DMS 273 (cell line): ENCODE measurements at regions not wholly inside any gene's neighbourhood (a gene's known extent, or its start where the extent isn't known, plus 50 kb on each side); places are given as distances from the start of the nearest gene placed in this dataset.

ENCODE experiments used
- DNase-seq: peaks from one replicate; lab custom pipeline; 2025; ENCODE audit not compliant: unreplicated experiment; lab: John Stamatoyannopoulos, UW

DNA sequence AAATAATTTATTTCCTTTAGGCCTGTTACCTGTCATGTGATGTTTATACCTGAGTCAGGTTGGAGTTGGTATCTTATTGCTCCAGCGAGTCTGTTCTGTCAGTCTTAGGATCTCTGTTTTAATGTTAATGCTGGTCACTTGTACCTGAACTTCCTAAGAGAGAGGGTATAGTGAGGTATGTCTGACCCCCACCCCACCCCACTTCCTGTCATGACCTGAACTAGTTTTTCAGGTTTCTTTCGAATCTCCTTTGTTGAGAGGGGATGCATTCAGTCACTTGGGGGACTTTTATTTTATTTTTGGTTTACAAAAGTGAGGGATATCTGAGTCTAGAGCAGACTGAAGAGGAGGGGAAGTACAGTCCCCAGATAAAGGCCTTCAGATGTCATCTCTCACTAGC lies 769.0 kb upstream of the COBL start:
- no peak for DNase-seq

DNA sequence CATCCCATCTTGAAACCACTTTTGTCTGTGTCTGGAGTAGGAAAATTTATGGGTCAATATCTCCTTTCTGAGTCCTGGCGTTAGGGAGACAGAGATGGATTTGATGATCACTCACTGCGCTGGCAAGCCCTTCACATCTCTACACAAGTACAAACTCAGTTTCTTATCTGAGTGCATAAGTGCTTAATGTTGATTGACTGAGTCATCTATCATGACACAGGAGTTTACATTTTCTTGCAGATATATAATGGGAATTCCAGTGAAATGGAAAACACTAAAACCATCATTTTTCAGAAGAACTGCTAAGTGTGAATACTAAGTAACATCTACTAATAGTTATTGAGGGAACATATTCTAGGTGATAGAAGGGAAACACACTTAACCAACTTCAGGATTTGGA lies 763.9 kb upstream of the COBL start:
- no peak for DNase-seq

DNA sequence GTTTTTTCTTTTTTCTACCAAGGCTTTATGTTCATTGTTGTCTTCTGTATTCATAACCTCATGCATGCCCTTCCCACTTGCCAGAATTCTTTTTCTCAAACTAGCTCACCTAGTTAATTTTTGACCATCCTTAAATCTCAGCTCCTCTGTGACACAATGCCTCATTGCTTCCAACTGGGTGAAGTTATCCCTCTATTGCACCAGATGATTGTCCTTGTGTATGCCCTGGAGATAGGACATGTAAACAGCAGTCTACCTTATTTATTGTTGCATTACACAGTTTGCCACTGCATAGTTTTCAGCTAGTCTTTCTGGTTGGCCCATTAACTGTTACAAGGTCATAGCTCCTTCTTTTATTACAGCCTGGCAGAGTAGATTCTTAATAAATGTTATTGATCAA lies 763.1 kb upstream of the COBL start:
- DNase-seq: no peak

GRCh38 chr7:52077571-52077970 lies 761.0 kb upstream of the COBL start:
- DNase-seq: no peak

GRCh38 chr7:52074912-52075311 lies 758.3 kb upstream of the COBL start:
- DNase-seq: no peak

DNA sequence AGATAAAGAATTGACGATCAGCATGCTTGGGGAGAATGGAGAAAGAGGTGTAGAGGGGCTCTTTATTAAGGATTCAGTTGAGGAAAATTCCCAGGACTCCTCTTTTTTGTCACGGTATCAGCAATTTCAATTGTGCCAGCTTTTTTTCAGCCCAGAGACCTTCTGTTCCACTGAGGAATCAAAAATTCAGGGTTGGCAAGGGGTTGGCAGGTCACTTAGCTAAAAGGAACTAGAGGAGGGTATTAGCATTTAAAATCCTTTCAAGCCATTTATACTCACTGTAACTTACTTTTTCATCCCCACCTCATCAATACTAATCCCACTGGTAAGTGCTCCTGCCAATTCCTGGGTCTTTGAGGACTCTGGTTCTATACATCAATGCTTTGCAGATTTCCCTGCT lies 757.5 kb upstream of the COBL start:
- DNase-seq: no peak

- no peak for DNase-seq
Measured at GRCh38 chr7:52071744-52072143, 755.1 kb upstream of the COBL start.

DNA sequence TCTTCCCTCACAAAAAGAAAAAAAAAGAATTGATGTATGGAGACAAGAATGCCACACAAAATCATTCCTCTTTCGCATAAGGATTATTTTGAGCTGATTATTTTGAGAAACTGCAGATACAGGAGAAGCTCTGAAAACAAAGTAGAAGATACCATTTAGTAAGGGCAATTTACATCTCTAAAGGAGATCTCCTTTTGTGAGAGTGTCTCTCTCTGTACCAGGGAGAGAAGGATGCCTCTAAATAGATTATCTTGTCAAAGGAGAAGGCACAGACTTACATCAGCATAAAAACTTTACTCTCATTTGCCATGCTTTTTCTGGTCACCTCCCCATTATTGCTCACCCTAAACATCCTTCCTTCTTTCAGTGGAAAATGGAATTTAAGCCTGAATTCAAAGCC lies 747.9 kb upstream of the COBL start:
- DNase-seq: no peak

GRCh38 chr7:52061666-52062065 lies 745.1 kb upstream of the COBL start:
- no peak for DNase-seq

GRCh38 chr7:52053525-52053924 lies 736.9 kb upstream of the COBL start:
- DNase-seq: no peak

GRCh38 chr7:52030722-52031121 lies 714.1 kb upstream of the COBL start:
- no peak for DNase-seq

- DNase-seq: no peak
Measured at GRCh38 chr7:52026140-52026539, 709.5 kb upstream of the COBL start.

GRCh38 chr7:52021343-52021742 lies 704.7 kb upstream of the COBL start:
- DNase-seq: no peak

DNA sequence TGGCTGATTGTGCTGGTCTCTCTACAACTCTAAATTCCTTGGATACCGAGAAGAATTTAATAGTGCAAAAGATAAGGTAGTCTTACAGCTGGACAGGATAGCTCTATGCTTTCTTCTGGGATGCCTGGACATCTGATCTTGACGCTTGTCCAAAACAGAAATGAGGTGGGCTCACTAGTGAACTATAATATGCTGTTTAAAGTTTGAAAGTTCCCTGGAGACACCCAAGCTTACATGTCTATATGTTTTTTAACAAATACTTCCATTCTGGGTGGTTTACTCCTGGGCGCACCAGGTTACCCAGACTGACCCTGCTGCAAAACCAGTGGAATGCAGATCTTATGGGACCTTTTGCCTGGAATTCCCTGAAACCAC lies 702.1 kb upstream of the COBL start:
- DNase-seq: no peak

- peak; percentile 73 for DNase-seq
Measured at GRCh38 chr7:52017802-52018679, 701.4 kb upstream of the COBL start.

GRCh38 chr7:52009181-52009580 lies 692.6 kb upstream of the COBL start:
- no peak for DNase-seq

DNA sequence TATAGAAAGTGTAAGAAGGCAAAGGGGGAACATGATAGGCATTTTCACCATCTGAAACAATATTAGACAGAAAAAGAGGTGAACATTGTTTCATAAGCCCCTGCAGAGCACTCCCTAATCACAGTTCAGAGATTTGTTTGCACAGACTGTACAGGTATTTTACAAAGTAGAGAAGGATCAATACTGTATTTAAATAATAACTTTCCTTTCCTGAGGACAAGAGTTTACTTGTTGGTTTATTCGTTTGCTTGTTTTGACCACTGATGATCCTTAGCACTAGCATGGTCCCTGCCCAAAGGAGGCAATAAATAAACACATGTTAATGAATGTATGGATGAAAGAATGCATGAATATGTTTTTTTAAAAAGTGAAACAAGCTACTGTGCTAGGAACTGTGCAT lies 690.1 kb upstream of the COBL start:
- DNase-seq: no peak

DNA sequence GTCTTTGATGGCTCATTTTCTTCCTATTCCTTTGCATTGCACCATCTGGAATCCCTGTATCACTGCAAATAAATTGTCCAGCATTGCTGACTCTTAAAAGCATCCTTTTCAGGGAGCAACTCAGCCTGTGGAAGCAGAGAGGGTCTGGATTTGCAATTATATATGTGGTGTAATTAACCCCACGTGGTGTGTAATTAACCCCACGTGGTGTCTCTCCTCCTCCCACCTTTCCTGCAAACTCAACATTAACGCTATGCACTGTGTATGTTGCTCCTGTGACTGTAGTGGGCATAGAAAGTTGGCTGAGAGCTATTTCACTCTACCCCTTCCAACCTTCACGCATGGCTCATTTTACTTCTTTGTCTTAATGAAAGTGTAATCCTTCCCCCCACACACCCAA lies 689.0 kb upstream of the COBL start:
- DNase-seq: no peak

DNA sequence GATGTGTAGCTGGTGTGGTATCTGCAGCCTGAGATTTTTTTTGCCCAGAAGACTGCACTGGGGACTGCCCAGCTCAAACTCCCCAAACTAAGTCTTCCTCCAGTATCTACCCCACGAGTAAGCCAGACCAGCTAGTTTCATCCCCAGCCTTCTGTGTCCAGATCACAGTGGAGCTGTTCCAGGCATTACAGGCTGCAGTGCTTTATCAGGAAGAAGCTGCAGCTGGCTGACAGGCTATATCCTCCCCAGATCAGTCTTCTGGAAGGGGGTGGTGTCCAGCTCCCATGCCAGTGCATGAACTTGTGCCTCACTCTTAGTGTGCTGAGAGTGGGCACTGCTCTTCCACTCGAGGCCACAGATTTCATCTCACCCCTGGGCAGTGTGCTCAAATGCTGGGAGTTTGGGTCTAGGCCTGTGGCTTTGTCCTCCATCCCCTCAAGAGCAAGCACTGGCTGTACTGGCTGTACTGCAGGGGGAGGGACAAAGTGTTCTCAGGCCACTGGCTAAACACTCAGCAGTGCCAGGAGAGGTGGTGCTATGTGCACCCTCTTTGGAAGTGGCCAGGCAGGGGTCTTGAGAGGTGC lies 679.1 kb upstream of the COBL start:
- DNase-seq: no peak

DNA sequence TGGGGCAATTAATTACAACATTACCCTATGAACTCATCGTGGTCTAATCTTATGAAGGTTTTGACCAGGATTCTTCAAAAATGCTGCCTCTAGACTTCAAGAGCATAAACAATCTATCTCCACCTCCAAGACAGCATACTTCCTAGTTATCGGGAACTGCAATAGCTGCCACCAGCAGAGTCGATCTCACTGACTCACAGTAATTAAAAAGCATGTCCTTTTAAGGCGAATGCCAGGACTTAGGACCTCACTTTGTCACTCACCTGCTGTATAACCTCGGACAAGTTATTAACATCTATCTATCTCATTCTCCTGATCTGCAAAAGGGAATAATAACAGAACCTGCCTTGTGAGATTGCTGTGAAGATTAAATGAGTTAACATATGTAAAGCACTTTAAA lies 666.0 kb upstream of the COBL start:
- no peak for DNase-seq

DNA sequence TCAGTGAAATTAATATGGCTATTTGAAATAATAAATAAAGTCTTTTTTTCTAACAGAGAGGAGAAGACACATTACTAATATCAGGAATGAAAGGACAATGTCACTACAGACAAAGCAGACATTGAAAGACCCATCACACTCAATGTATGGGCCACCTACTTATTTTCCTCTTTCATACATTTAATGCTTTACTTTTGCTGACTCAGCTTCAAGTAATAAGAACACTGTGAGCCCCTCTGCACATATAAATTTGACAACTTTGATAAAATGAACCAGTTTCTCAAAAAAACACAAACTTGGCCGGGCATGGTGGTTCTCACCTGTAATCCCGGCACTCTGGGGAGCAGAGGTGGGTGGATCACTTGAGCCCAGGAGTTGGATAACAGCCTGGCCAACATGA lies 664.2 kb upstream of the COBL start:
- no peak for DNase-seq

DNA sequence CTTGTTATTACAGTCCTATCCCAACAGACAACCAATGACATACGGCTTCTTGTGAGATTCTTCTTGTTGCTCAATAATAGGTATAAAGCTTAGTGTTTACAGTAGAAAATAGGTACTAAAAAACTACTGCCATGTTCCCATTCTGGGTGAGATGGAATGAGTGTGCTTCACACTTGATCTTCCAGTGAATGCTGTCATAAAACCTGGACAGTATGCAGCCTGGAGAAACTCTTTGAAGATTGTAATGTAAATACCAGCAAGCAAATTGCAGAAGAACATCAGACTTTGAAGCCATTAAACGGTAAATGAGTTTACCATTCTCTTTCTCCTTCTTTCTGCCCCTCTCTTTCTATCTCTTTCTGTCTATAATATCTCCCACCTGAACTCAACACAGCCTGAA lies 663.7 kb upstream of the COBL start:
- no peak for DNase-seq

DNA sequence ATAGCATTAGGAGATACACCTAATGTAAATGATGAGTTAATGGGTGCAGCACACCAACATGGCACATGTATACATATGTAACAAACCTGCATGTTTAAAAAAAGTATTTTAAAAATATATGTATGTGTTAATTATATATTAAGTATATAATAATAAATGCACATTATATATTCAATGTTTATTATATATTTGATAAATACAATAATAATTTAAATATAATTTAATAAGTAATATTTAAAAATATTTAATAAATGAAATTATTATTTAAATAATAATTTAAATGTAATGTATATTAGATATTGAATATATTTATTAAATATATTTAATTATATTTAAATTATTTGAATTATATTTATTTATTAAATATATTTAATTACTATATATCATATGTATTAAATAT lies 661.3 kb upstream of the COBL start:
- no peak for DNase-seq
